ENCODE measurements at regions not wholly inside any gene's neighbourhood (a gene's known extent, or its start where the extent isn't known, plus 50 kb on each side); places are given as distances from the start of the nearest gene placed in this dataset.

GRCh38 chr20:5667705-5668528 is 57.1 kb upstream of the GPCPD1 start:
- no peak overlapping the region for H3K27ac ChIP-seq (ENCODE audit: extremely low read depth, low read depth, low read length)
- POLR2A ChIA-PET, result interaction anchor here (0.6 to 1.3 kb wide), 2 partner anchors 11 to 36 kb away, joined by 3 to 4 read pairs; no protein-coding TSS in a partner anchor
- H3K27me3 ChIP-seq (ENCODE audit: control insufficient read depth in 2 of 2, insufficient read depth in 2 of 2, low read length in 2 of 2), result no peaks in the 10 kb centered on the region
- in situ Hi-C loops (cut with MboI), result no loop called here
- H3K4me2 ChIP-seq (ENCODE audit: insufficient read depth, low read length), result no peak overlapping the region
- FAIRE-seq (no peak), DNase-seq (ENCODE audit: extremely low read depth in 1 of 4, low spot score in 3 of 4) (no peak), ATAC-seq (no peak)
- no peaks in the 10 kb centered on the region for H4K20me1 ChIP-seq (replicated peaks; ENCODE audit: control insufficient read depth, insufficient read depth, low read length)
- peak overlapping the region in 1 of 2 experiments; percentile 35; a peak in 1 of 4 replicates for H3K9ac ChIP-seq (ENCODE audit: insufficient read depth in 1 of 2, low read depth in 2 of 2, low read length in 2 of 2)
- no peaks in the 10 kb centered on the region for H3K9me1 ChIP-seq (ENCODE audit: control insufficient read depth, insufficient read depth, low read length)
- H3K4me3 ChIP-seq, result no peak overlapping the region
- 29% methylated on average over 3 of the region's 4 CpGs for WGBS (ENCODE audit: insufficient coverage, low coverage, missing lambda C conversion rate)
- BruUV-seq (replicated peaks), result no TSS peak
- TF ChIP-seq CEBPB (tag; IDR thresholded peaks at IDR 0.05), result peak; percentile 92
- TF ChIP-seq ZNF280B (CRISPR knock-in tag; IDR thresholded peaks at IDR 0.05), result no peak
- no peak for TF ChIP-seq CEBPG (CRISPR knock-in tag; IDR thresholded peaks at IDR 0.05)
- peak; percentile 65 to 95 for TF ChIP-seq CEBPG (tag; conservative IDR thresholded peaks at IDR 0.05 in 1 of 2, IDR thresholded peaks at IDR 0.05 in 1 of 2)
- no peak for TF ChIP-seq FOXK1 (CRISPR knock-in tag; IDR thresholded peaks at IDR 0.05; ENCODE audit: borderline replicate concordance)
- TF ChIP-seq RBM17 (IDR thresholded peaks at IDR 0.05; ENCODE audit: borderline replicate concordance, low read depth, low read length), result no peak
- no peak for TF ChIP-seq ZNF444 (CRISPR knock-in tag; IDR thresholded peaks at IDR 0.05)
- no peak for TF ChIP-seq SETDB1 (IDR thresholded peaks at IDR 0.05; ENCODE audit: low read length)
- no peak for TF ChIP-seq NR4A1 (CRISPR knock-in tag; IDR thresholded peaks at IDR 0.05)
- no peak for TF ChIP-seq NR4A1 (tag; IDR thresholded peaks at IDR 0.05)
- no peaks in the 10 kb centered on the region for H3K9me3 ChIP-seq (replicated peaks; ENCODE audit: control insufficient read depth, insufficient read depth, low read depth, low read length)
- no peak overlapping the region for H2AFZ ChIP-seq (ENCODE audit: low read depth, low read length)
- H3K4me1 ChIP-seq (replicated peaks in 1 of 2; ENCODE audit: control insufficient read depth in 2 of 2, insufficient read depth in 2 of 2, low read length in 2 of 2), result peaks cover 3 to 8% of the 10 kb centered on the region in 2 experiments; a peak in 2 of 5 replicates
- no peaks in the 10 kb centered on the region for H3K36me3 ChIP-seq (ENCODE audit: control insufficient read depth, insufficient read depth, low read length)
- CTCF ChIA-PET (ENCODE audit: low intra/inter-chr PET ratio), result no interaction called here
- no peaks in the 10 kb centered on the region for H3K79me2 ChIP-seq (ENCODE audit: control insufficient read depth, insufficient read depth, low read length)
- intact Hi-C loops (cut with micrococcal nuclease), result no loop called here

Measured in K562 (cell line).